Retinal pigment epithelial cell (primary cell): ENCODE measurements at regions not wholly inside any gene's neighbourhood (a gene's known extent, or its start where the extent isn't known, plus 50 kb on each side); places are given as distances from the start of the nearest gene placed in this dataset.

Source experiments
- DNase-seq: peaks from one replicate; pipeline ENCODE4 v3.0.0-alpha.2; 2010; ENCODE audit warnings: low read depth
- H3K4me3 ChIP-seq: 2 replicates; pipeline ENCODE4 v1.5.1; 2011; ENCODE audit warnings: mild to moderate bottlenecking, low read length, control low read depth, moderate library complexity
- CTCF ChIP-seq: conservative IDR thresholded peaks from 2 replicates; pipeline ENCODE4 v1.5.1; 2011; ENCODE audit warnings: low read depth, low read length, control low read depth, inconsistent platforms

- no peak for DNase-seq
- H3K4me3 ChIP-seq = no peak overlapping the region
- TF ChIP-seq CTCF = no peak
Observed at GRCh38 chr6:88381289-88381642, 215.1 kb upstream of the CNR1 start.

- TF ChIP-seq CTCF = no peak
- no peak overlapping the region for H3K4me3 ChIP-seq
- DNase-seq = no peak
Observed at GRCh38 chr6:88380618-88381288, 214.6 kb upstream of the CNR1 start.

- TF ChIP-seq CTCF = no peak
- DNase-seq = no peak
- H3K4me3 ChIP-seq = no peak overlapping the region
Observed at GRCh38 chr6:88380083-88380482, 213.9 kb upstream of the CNR1 start.

- no peak for DNase-seq
- TF ChIP-seq CTCF = no peak
- no peak overlapping the region for H3K4me3 ChIP-seq
Observed at GRCh38 chr6:88378639-88379038, 212.5 kb upstream of the CNR1 start.

GRCh38 chr6:88377976-88378568 is 211.9 kb upstream of the CNR1 start:
- no peak for DNase-seq
- H3K4me3 ChIP-seq = no peak overlapping the region
- no peak for TF ChIP-seq CTCF

GRCh38 chr6:88376768-88377387 is 210.7 kb upstream of the CNR1 start:
- TF ChIP-seq CTCF = no peak
- no peak overlapping the region for H3K4me3 ChIP-seq
- DNase-seq = peak; percentile 63

- no peak for DNase-seq
- H3K4me3 ChIP-seq = no peak overlapping the region
- no peak for TF ChIP-seq CTCF
Observed at GRCh38 chr6:88376197-88376596, 210.1 kb upstream of the CNR1 start.
